K562 (cell line): ENCODE measurements at regions not wholly inside any gene's neighbourhood (a gene's known extent, or its start where the extent isn't known, plus 50 kb on each side); places are given as distances from the start of the nearest gene placed in this dataset.

Experiments used
- ATAC-seq: fragments of 200-7000 bp; cut with Tn5 transposase; 3 replicates; pipeline ENCODE4 v1.9.1; 2020; ENCODE audit warnings: moderate library complexity
- BruUV-seq: library from RNA; stranded (reverse); fragments of 400-500 nt; replicated peaks from 2 replicates; lab custom pipeline; 2021; lab: Mats Ljungman, UMichigan
- CTCF ChIA-PET: fragments of 300-600 bp; formaldehyde crosslinking; extraction: SDS; loops from one replicate; lab custom pipeline; 2021; ENCODE audit warnings: low intra/inter-chr PET ratio; lab: Yijun Ruan, JAX
- POLR2A ChIA-PET: fragments of 300-600, 350-650 bp; sonication (Branson Sonifier 250); formaldehyde crosslinking; extraction: SDS; loops from one replicate; lab custom pipeline; 2021; ENCODE audit warnings: antibody characterized with exemption, inconsistent platforms; lab: Yijun Ruan, JAX
- DNase-seq, 4 experiments: peaks; one replicate each; pipeline versions ENCODE4 v3.0.0 to v3.0.0-alpha.2; 2011 to 2018; ENCODE audit warnings: low spot score in 3 of 4, mixed read lengths in 3 of 4; ENCODE audit errors: extremely low read depth in 1 of 4
- FAIRE-seq: peaks from 2 replicates; lab custom pipeline; 2011; peaks lifted over from hg19 to GRCh38; lab: Jason Lieb, UNC
- H2AFZ ChIP-seq: 2 replicates; pipeline ENCODE4 v1.6.0; 2011; ENCODE audit warnings: low read depth, low read length, control low read depth, inconsistent platforms
- H3K27ac ChIP-seq: fragments of 200-600 bp; 3 replicates; pipeline ENCODE4 v1.8.0; 2011; ENCODE audit warnings: low read depth, mild to moderate bottlenecking, control low read depth, inconsistent platforms, low read length, moderate library complexity, mixed read lengths; ENCODE audit errors: extremely low read depth
- H3K27me3 ChIP-seq, 2 experiments: fragments of 300-600 bp in 1 of 2; 2 replicates in 1 of 2; 3 replicates in 1 of 2; pipeline versions ENCODE4 v1.6.0 to v1.8.0; 2011; ENCODE audit warnings: inconsistent platforms in 2 of 2, low read length in 2 of 2, mild to moderate bottlenecking in 1 of 2, mixed read lengths in 1 of 2, moderate library complexity in 1 of 2; ENCODE audit not compliant: control insufficient read depth in 2 of 2, insufficient read depth in 2 of 2
- H3K36me3 ChIP-seq: fragments of 300-600 bp; 3 replicates; pipeline ENCODE4 v1.8.0; 2011; ENCODE audit warnings: mild to moderate bottlenecking, low read length, inconsistent platforms; ENCODE audit not compliant: control insufficient read depth, insufficient read depth
- H3K4me1 ChIP-seq, 2 experiments: fragments of 200-600 bp in 1 of 2; replicated peaks in 1 of 2; 2 replicates in 1 of 2; 3 replicates in 1 of 2; pipeline versions ENCODE4 v1.5.1 to v1.8.0; 2011; ENCODE audit warnings: inconsistent platforms in 2 of 2, low read length in 2 of 2, mild to moderate bottlenecking in 1 of 2, mixed read lengths in 1 of 2, moderate library complexity in 1 of 2; ENCODE audit not compliant: control insufficient read depth in 2 of 2, insufficient read depth in 2 of 2
- H3K4me2 ChIP-seq: 2 replicates; pipeline ENCODE4 v1.6.1; 2011; ENCODE audit warnings: low read length, control low read depth, inconsistent platforms, mixed read lengths; ENCODE audit not compliant: insufficient read depth
- H3K4me3 ChIP-seq: fragments of 200-600 bp; sonication (generic), shearing (Covaris generic); 2 replicates; pipeline ENCODE4 v1.5.1; 2016; ENCODE audit warnings: control low read depth, inconsistent platforms
- H3K79me2 ChIP-seq: fragments of 200-600 bp; 3 replicates; pipeline ENCODE4 v1.8.0; 2011; ENCODE audit warnings: low read length, inconsistent platforms; ENCODE audit not compliant: control insufficient read depth, insufficient read depth
- H3K9ac ChIP-seq, 2 experiments: 2 replicates each; pipeline versions ENCODE4 v1.6.0 to v1.6.1; 2011; ENCODE audit warnings: low read depth in 2 of 2, low read length in 2 of 2, control low read depth in 1 of 2, inconsistent platforms in 1 of 2, mild to moderate bottlenecking in 1 of 2, mixed read lengths in 1 of 2; ENCODE audit not compliant: insufficient read depth in 1 of 2
- H3K9me1 ChIP-seq: one replicate; pipeline ENCODE4 v1.6.0; 2011; ENCODE audit warnings: inconsistent platforms, mild to moderate bottlenecking, low read length, moderate library complexity; ENCODE audit not compliant: control insufficient read depth, insufficient read depth
- H3K9me3 ChIP-seq: replicated peaks from 2 replicates; pipeline ENCODE4 v1.5.1; 2011; ENCODE audit warnings: low read depth, low read length, inconsistent platforms; ENCODE audit not compliant: control insufficient read depth, insufficient read depth
- H4K20me1 ChIP-seq: replicated peaks from 2 replicates; pipeline ENCODE4 v1.6.1; 2011; ENCODE audit warnings: low read length, inconsistent platforms, mixed read lengths; ENCODE audit not compliant: control insufficient read depth, insufficient read depth
- AFF1 ChIP-seq, 2 experiments: fragments of 450-650 bp; IDR thresholded peaks; 2 replicates each; pipeline ENCODE4 v1.6.1; 2018; ENCODE audit warnings: mild to moderate bottlenecking in 2 of 2, low read depth in 1 of 2; ENCODE audit not compliant: partially characterized antibody in 2 of 2
- BCOR ChIP-seq: fragments of 450-650 bp; IDR thresholded peaks from 2 replicates; pipeline ENCODE4 v1.6.1; 2016
- HMG20A ChIP-seq: fragments of 450-650 bp; formaldehyde crosslinking; conservative IDR thresholded peaks from 2 replicates; pipeline ENCODE4 v1.4.0; 2020; ENCODE audit warnings: mild to moderate bottlenecking, mixed read lengths
- RAD21 ChIP-seq, 2 experiments: fragments of 250-450 bp in 1 of 2; fragments of 450-650 bp in 1 of 2; sonication (Bioruptor Pico) in 1 of 2; formaldehyde crosslinking in 1 of 2; IDR thresholded peaks in 1 of 2; conservative IDR thresholded peaks in 1 of 2; 2 replicates each; pipeline versions ENCODE4 v1.4.0 to v1.8.0; 2020 to 2022; ENCODE audit warnings: mild to moderate bottlenecking in 2 of 2, moderate library complexity in 1 of 2
- RHOXF2B ChIP-seq: fragments of 250-450 bp; sonication (Bioruptor Pico); conservative IDR thresholded peaks from 2 replicates; pipeline ENCODE4 v1.5.1; 2021
- SRSF1 ChIP-seq: fragments of 200-400 bp; formaldehyde crosslinking; IDR thresholded peaks from 2 replicates; pipeline ENCODE4 v1.6.1; 2017; ENCODE audit warnings: mild to moderate bottlenecking, low read depth, low read length, moderate library complexity
- ZNF347 ChIP-seq: fragments of 450-650 bp; formaldehyde crosslinking; IDR thresholded peaks from 2 replicates; pipeline ENCODE4 v1.4.0; 2020; ENCODE audit warnings: low read depth, mild to moderate bottlenecking, moderate library complexity
- ZNF449 ChIP-seq: fragments of 250-450 bp; sonication (Bioruptor Pico); IDR thresholded peaks from 2 replicates; pipeline ENCODE4 v1.8.0; 2022; ENCODE audit warnings: moderate library complexity, mild to moderate bottlenecking, inconsistent platforms
- ZNF551 ChIP-seq: fragments of 250-450 bp; sonication (Bioruptor Pico); IDR thresholded peaks from 2 replicates; pipeline ENCODE4 v1.5.0; 2021; ENCODE audit warnings: mild to moderate bottlenecking, moderate library complexity
- ZNF785 ChIP-seq: fragments of 250-450 bp; sonication (Bioruptor Pico); IDR thresholded peaks from 2 replicates; pipeline ENCODE4 v1.4.0; 2020; ENCODE audit warnings: mild to moderate bottlenecking
- ZSCAN32 ChIP-seq: fragments of 450-650 bp; formaldehyde crosslinking; IDR thresholded peaks from 2 replicates; pipeline ENCODE4 v1.4.0; 2020; ENCODE audit warnings: mild to moderate bottlenecking, moderate library complexity
- WGBS: fragments of 100-300 bp; shearing (Covaris generic); methylation state at CpG from one replicate; pipeline ENCODE4 v1.1.6; 2016; ENCODE audit warnings: low coverage, mixed read lengths; ENCODE audit not compliant: insufficient coverage; ENCODE audit errors: missing lambda C conversion rate; 5-methylcytosine and 5-hydroxymethylcytosine counted together
- in situ Hi-C: fragments of 300-500 bp; cut with MboI; formaldehyde crosslinking; loops from 4 replicates; pipeline ENCODE4 v1.15.0; 2018; ENCODE audit warnings: inconsistent platforms, mixed read lengths
- intact Hi-C: fragments of 100-400 bp; cut with micrococcal nuclease; formaldehyde crosslinking; loops from 2 replicates; pipeline ENCODE4 v1.14.2; 2022

- Histone ChIP-seq H3K27ac (no peak overlapping the region), H3K79me2 (no peaks in the 10 kb centered on the region), H3K9me3 (no peaks in the 10 kb centered on the region), H3K4me1 (no peaks in the 10 kb centered on the region), H2AFZ (no peak overlapping the region), H3K9ac (no peak overlapping the region), H4K20me1 (no peaks in the 10 kb centered on the region), H3K36me3 (no peaks in the 10 kb centered on the region), H3K4me2 (no peak overlapping the region), H3K4me3 (no peak overlapping the region), H3K27me3 (no peaks in the 10 kb centered on the region), H3K9me1 (no peaks in the 10 kb centered on the region)
- no peak for ATAC-seq
- no TSS peak for BruUV-seq
- TF ChIP-seq ZNF551: no peak
- TF ChIP-seq RHOXF2B (CRISPR knock-in tag): no peak
- no peak for TF ChIP-seq RAD21 (CRISPR knock-in tag; conservative IDR thresholded peaks at IDR 0.05 in 1 of 2, IDR thresholded peaks at IDR 0.05 in 1 of 2)
- no peak for TF ChIP-seq AFF1 (IDR thresholded peaks at IDR 0.05; ENCODE audit: low read depth in 1 of 2, partially characterized antibody in 2 of 2)
- no peak for TF ChIP-seq BCOR
- TF ChIP-seq ZNF785 (CRISPR knock-in tag): no peak
- TF ChIP-seq HMG20A (CRISPR knock-in tag): no peak
- TF ChIP-seq ZNF347 (CRISPR knock-in tag): no peak
- TF ChIP-seq ZSCAN32 (CRISPR knock-in tag): no peak
- TF ChIP-seq SRSF1: no peak
- TF ChIP-seq ZNF449 (CRISPR knock-in tag): no peak
- ChIA-PET POLR2A (no interaction called here), CTCF (no interaction called here)
- in situ Hi-C loops: no loop called here
- no peak for FAIRE-seq
- intact Hi-C loops: no loop called here
- no peak for DNase-seq
- WGBS: 0% methylated on average over 6 of the region's 6 CpGs
These were observed 851.2 kb downstream of the DHX35 start for GRCh38 chr20:39813190-39813829.
